ENCODE measurements at regions not wholly inside any gene's neighbourhood (a gene's known extent, or its start where the extent isn't known, plus 50 kb on each side); places are given as distances from the start of the nearest gene placed in this dataset.

DNA sequence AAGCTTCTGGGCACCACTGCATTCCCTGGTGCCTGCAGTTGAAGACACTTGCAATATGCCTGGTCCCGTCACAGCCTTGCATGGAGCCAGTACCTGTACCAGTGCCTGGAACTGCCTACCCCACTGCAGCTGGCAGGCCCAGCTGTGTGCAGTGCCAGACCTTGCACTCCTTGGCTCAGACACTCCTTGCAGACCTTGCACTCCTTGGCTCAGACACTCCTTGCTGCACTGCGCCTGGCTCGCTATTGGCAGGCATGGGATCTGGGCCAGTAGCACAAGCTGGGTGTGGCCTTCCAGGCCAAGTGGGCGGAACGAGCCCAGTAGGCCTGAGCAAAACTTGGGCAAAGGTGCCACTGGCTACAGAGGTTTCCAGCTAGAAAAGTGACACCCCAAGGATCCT lies 1189.1 kb downstream of the GRIK2 start:
- no peak overlapping the region for H3K9ac ChIP-seq (replicated peaks in 1 of 4; ENCODE audit: extremely low read depth in 1 of 4, low read depth in 3 of 4, low read length in 3 of 4)
- no peak overlapping the region for H3K56ac ChIP-seq (replicated peaks; ENCODE audit: insufficient read length, low read depth, low read length)
- FAIRE-seq (no peak), DNase-seq (ENCODE audit: low read depth in 1 of 2, low spot score in 2 of 2) (no peak)
- ChIA-PET POLR2A (ENCODE audit: partially characterized antibody) (no interaction called here), CTCF (ENCODE audit: partially characterized antibody) (no interaction called here)
- no peak overlapping the region for H4K5ac ChIP-seq (ENCODE audit: insufficient read length, low read depth, low read length)
- WGBS, 2 experiments (ENCODE audit: extremely low coverage in 1 of 2, insufficient coverage in 1 of 2, insufficient read length in 1 of 2, insufficient replicate concordance in 2 of 2, low coverage in 1 of 2, low lambda C conversion rate in 2 of 2, missing lambda C conversion rate in 1 of 2), result 97% methylated on average over 5 of the region's 5 CpGs; no CpG with 5 or more reads in 1 of the 2 experiments
- H3K79me2 ChIP-seq (ENCODE audit: control insufficient read depth in 1 of 2, insufficient read depth in 2 of 2, low read length in 2 of 2), result no peaks in the 10 kb centered on the region
- H3K23ac ChIP-seq (ENCODE audit: insufficient read length), result no peak overlapping the region
- no peak overlapping the region for H3K18ac ChIP-seq (ENCODE audit: extremely low read depth, low read length)
- no peaks in the 10 kb centered on the region for H3K27me3 ChIP-seq (replicated peaks in 1 of 4; ENCODE audit: control insufficient read depth in 3 of 4, extremely low read depth in 1 of 4, insufficient read depth in 3 of 4, low read length in 3 of 4)
- H3K4me2 ChIP-seq (ENCODE audit: insufficient read depth in 1 of 2, low read depth in 2 of 2, low read length in 2 of 2), result no peak overlapping the region
- H3K27ac ChIP-seq (ENCODE audit: low read depth, low read length), result no peak overlapping the region
- H2BK12ac ChIP-seq (ENCODE audit: low read depth, low read length), result no peak overlapping the region
- H3K4ac ChIP-seq (replicated peaks; ENCODE audit: insufficient read length, low read depth, low read length), result no peak overlapping the region
- H2BK15ac ChIP-seq (ENCODE audit: low read length), result no peak overlapping the region
- no peaks in the 10 kb centered on the region for H3K4me1 ChIP-seq (replicated peaks in 1 of 4; ENCODE audit: control insufficient read depth in 3 of 4, insufficient read depth in 4 of 4, low read length in 3 of 4)
- H3K4me3 ChIP-seq (ENCODE audit: extremely low read depth in 1 of 4, insufficient read depth in 2 of 4, low read depth in 3 of 4, low read length in 4 of 4), result no peak overlapping the region
- H2BK5ac ChIP-seq (ENCODE audit: low read depth, low read length), result no peak overlapping the region
- H2BK120ac ChIP-seq (replicated peaks; ENCODE audit: low read depth, low read length), result no peak overlapping the region
- no peak overlapping the region for H2AK5ac ChIP-seq (ENCODE audit: low read depth, low read length)
- peaks cover 12 to 14% of the 10 kb centered on the region in 2 experiments for H3K9me3 ChIP-seq (ENCODE audit: insufficient read depth in 2 of 2, low read depth in 1 of 2, low read length in 1 of 2)
- H3K14ac ChIP-seq (ENCODE audit: insufficient read length), result no peak overlapping the region
- H2BK20ac ChIP-seq (ENCODE audit: low read length), result no peak overlapping the region
- no peak overlapping the region for H4K8ac ChIP-seq (ENCODE audit: extremely low read depth, insufficient read depth, low read length)
- no peak overlapping the region for H2AFZ ChIP-seq (ENCODE audit: low read length)
- no peaks in the 10 kb centered on the region for H3K36me3 ChIP-seq (ENCODE audit: control insufficient read depth in 2 of 4, insufficient read depth in 4 of 4, low read length in 3 of 4)
- no peaks in the 10 kb centered on the region for H4K20me1 ChIP-seq (replicated peaks in 1 of 2; ENCODE audit: control insufficient read depth in 1 of 2, insufficient read depth in 2 of 2, low read length in 2 of 2)
- no peak overlapping the region for H4K91ac ChIP-seq (replicated peaks; ENCODE audit: insufficient read length, low read length)
- H3K79me1 ChIP-seq (ENCODE audit: low read depth, low read length), result no peaks in the 10 kb centered on the region
- H3K23me2 ChIP-seq (ENCODE audit: low read depth, low read length), result no peaks in the 10 kb centered on the region
- no peak for TF ChIP-seq POLR2A (IDR thresholded peaks at IDR 0.05; ENCODE audit: control extremely low read depth in 1 of 2, low read depth in 2 of 2, low read length in 2 of 2)
- no peak for TF ChIP-seq KDM5A (IDR thresholded peaks at IDR 0.05; ENCODE audit: low read length)
- no peak for TF ChIP-seq PHF8 (conservative IDR thresholded peaks at IDR 0.05; ENCODE audit: low read depth, low read length)
- TF ChIP-seq EP300 (IDR thresholded peaks at IDR 0.05; ENCODE audit: borderline replicate concordance in 1 of 2, low read depth in 2 of 2, low read length in 2 of 2), result no peak
- no peak for TF ChIP-seq CBX5 (IDR thresholded peaks at IDR 0.05; ENCODE audit: low read depth, low read length)
- TF ChIP-seq TBP (IDR thresholded peaks at IDR 0.05; ENCODE audit: low read depth, low read length), result no peak

Data from H1 (cell line).